Loucy (cell line): ENCODE measurements at regions not wholly inside any gene's neighbourhood (a gene's known extent, or its start where the extent isn't known, plus 50 kb on each side); places are given as distances from the start of the nearest gene placed in this dataset.

Experiments used
- CTCF ChIP-seq: fragments of 200-600 bp; sonication (generic); conservative IDR thresholded peaks from 2 replicates; pipeline ENCODE4 v1.5.1; 2014; ENCODE audit warnings: mild to moderate bottlenecking, antibody characterized with exemption, low read length
- EZH2phosphoT487 ChIP-seq: fragments of 200-600 bp; IDR thresholded peaks from 2 replicates; pipeline ENCODE4 v1.6.1; 2018; ENCODE audit warnings: antibody characterized with exemption, mild to moderate bottlenecking, moderate library complexity, borderline replicate concordance

- TF ChIP-seq EZH2phosphoT487 (no peak), CTCF (no peak)
These were observed 201.7 kb upstream of the KLF14 start for GRCh38 chr7:130935564-130936157.
